ENCODE measurements at regions not wholly inside any gene's neighbourhood (a gene's known extent, or its start where the extent isn't known, plus 50 kb on each side); places are given as distances from the start of the nearest gene placed in this dataset.
"Not testable (repeated sequence)": the region's sequence is repeated elsewhere in the genome, so short reads cannot be mapped to it uniquely, and the experiment has no call there.

- no peak for DNase-seq
Observed at GRCh38 chr4:138485498-138485897, 243.3 kb upstream of the SLC7A11 start.

DNA sequence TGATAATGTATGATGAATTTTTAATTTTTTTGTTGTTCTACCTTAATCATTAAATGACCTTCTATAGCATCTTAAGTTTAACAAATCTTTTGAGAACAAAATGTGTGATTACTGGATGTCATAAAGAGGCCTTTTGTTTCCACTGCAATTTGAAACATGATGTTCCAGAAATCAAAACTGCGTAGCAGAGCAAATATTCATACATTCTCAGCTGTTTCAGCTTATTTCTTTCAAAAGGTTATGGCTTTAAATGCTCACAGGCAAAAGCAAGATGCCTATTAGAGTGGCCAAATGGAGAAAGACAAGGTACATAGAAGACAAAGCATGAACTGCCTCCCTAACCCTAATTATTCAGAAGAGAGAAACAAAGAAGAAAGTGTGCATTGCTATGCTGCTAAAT is 233.0 kb upstream of the SLC7A11 start:
- no peak for DNase-seq

GRCh38 chr4:138473339-138473738 is 231.2 kb upstream of the SLC7A11 start:
- DNase-seq = no peak

DNA sequence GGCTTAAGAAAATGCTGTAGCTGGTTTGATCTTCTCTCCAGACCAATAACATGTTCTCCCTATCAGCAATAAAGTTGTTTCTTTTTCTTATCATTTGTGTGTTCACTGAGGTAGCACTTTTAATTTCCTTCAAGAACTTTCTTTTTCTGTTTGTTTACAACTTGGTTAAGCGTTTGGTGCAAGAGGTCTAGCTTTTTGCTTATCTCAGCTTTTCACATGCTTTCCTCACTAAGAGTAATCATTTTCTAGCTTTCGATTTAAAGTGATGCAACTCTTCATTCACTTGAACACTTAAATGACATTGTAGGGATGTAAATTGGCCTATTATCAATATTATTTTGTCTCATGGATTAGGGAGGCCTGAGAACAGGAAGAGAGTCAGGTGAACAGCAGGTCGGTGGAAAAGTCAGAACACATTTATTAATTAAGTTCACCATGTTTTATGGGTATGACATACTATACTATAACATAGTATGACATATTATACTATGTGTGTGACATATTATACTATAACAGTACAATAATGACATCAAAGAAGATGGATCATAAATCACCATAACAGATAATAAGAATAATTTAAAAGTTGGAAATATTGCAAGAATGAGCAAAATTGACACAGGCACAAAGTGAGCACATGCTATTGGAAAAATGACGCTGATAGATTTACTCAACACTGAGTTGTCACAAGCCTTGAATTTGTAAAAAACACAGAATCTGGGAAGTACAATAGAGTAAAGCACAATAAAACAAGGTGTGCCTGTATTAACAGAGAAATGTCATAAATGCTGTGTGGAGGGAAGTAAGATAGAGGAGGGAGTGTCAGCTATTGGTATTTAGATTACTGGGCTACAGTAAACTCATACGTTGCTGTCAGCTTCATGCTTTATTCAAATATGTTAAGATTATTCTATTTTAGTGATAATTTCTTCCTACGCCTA is 218.6 kb upstream of the SLC7A11 start:
- DNase-seq = no peak

- no peak for DNase-seq
Observed at GRCh38 chr4:138458751-138459150, 216.6 kb upstream of the SLC7A11 start.

GRCh38 chr4:138456349-138456748 is 214.2 kb upstream of the SLC7A11 start:
- not testable (repeated sequence) for DNase-seq

GRCh38 chr4:138455097-138455496 is 212.9 kb upstream of the SLC7A11 start:
- DNase-seq = no peak

DNA sequence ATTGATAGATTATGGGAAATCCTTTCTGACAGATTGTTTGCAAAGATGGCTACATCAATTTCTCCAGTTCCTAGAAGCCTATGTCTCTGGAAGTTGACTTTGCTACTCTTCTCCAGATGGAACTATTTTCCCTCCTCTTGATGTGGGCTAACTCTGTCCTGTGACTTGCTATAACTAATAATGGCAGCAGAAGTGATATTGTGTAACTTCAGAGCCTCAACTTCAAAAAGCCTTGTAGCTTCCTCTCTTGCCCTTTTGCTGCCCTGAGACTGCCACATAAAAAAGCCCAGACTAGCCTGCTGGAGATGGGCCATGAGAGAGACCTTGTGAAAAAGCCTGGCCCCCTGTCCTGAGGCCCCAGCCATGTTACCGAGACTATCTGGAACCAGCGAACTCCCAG is 210.7 kb upstream of the SLC7A11 start:
- DNase-seq = no peak

DNA sequence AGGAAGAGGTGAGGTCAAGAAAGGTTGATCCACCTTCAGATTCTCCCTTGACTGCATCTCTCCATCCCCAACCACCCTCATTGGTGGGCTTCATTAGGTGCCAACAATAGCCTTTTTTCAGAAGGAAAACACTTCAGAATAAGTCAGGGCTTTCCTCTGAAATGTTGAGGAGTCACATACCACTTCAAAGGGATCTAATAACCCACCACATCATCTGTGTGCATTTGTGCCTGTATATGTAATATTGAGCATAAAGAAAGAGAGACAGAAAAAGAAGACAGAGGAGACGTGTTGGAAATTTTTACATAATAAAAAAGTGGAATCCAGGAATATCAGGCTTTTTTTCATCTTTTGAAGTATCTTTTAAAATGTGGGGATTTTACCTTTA is 209.1 kb upstream of the SLC7A11 start:
- DNase-seq = no peak

GRCh38 chr4:138450546-138451275 is 208.6 kb upstream of the SLC7A11 start:
- no peak for DNase-seq

- no peak for DNase-seq
Observed at GRCh38 chr4:138449938-138450337, 207.8 kb upstream of the SLC7A11 start.

DNA sequence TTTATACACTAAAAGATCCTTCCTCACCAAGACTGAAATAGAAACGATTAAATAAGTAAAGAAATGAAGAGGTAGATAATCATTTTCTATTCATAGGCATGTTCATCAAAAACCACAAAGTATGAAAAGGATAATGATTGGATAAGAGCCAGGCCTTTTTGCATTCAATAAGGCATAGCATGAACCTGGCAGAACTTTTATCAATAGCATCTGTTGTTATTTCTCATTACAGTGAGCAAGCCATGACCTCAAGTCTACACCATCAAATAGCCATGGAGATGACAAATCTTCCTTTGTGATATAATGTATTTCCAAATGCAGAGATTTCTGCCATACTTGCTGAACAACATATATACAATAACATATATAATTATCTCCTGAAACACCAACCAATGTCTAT is 206.0 kb upstream of the SLC7A11 start:
- no peak for DNase-seq

- no peak for DNase-seq
Observed at GRCh38 chr4:138446456-138446855, 204.3 kb upstream of the SLC7A11 start.

- DNase-seq = no peak
Observed at GRCh38 chr4:138445098-138445497, 202.9 kb upstream of the SLC7A11 start.

DNA sequence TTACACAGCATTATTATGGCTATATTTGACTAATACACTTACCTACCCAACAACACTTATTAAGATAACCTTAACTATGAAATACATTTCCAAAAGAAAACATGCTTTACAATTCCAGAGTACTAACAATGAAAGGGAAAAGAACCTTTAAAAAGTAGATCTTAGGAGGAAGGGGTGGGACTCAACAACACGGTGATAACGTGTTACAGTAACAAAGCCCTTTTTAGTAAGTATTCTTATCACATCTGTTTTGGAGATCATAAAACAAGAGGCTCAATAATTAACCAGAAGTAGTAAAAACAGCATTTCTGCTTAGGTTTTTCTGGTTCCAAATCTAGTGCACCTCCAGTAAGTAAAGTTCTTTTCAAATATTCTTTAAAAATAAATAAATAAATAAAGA is 202.1 kb upstream of the SLC7A11 start:
- DNase-seq = no peak

DNA sequence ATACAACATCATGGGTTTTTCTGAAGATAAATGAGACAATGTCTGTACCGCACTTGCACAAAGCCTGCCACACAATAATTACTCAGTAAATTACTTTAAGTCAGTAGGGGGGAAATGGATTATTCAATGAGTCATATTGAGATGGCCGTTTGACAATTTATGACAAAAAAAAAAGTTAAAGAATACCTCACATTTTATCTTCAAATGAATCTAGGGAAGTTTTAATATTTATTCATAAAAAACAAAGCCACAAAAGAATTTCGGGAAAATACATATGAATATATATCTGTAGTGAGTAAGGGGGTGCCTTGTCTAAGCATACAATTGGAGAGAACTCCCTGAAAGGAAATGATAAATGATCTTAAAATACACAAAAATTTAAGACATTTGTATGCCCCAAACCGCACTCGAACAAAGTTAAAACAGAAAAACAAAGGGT is 197.0 kb upstream of the SLC7A11 start:
- no peak for DNase-seq

GRCh38 chr4:138438608-138439007 is 196.5 kb upstream of the SLC7A11 start:
- no peak for DNase-seq

DNA sequence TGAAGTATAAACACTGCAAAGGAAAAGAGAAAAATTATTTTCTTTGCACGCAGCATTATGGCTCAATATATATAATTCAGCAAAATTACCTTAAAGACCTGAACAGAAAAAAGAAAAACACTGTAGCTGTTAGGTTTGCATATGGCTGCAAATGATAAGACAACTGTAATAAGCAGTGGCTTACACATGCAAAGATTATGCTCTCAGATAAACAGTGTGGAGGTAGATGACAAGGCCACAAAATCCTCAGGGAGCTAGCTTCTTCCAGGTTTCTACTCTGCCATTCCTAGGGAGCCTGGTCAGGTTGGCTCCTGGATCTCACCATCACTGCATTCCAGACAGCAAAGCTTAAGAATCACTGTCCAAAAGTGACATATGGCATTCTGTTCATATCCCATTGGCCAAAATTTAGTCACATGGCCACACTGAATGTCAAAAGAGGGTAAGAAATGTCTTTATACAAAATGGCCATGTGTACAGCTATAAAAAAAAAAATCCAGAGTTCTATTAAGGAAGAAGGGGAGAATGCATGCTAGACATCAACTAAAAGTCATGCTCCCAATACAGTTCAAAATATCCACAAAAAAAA is 195.2 kb upstream of the SLC7A11 start:
- no peak for DNase-seq

DNA sequence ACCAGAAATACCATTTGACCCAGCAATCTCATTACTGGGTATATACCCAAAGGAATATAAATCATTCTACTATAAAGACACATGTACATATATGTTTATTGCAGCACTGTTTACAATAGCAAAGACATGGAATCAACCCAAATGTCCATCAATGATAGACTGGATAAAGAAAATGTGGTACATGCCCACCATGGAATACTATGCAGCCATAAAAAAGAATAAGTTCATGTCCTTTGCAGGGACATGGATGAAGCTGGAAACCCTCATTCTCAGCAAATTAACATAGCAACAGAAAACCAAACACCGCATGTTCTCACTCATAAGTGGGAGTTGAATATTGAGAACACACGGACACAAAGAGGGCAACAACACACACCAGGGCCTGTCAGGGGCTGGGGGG is 193.6 kb upstream of the SLC7A11 start:
- DNase-seq = not testable (repeated sequence)

GRCh38 chr4:138435046-138435445 is 192.9 kb upstream of the SLC7A11 start:
- not testable (repeated sequence) for DNase-seq

DNA sequence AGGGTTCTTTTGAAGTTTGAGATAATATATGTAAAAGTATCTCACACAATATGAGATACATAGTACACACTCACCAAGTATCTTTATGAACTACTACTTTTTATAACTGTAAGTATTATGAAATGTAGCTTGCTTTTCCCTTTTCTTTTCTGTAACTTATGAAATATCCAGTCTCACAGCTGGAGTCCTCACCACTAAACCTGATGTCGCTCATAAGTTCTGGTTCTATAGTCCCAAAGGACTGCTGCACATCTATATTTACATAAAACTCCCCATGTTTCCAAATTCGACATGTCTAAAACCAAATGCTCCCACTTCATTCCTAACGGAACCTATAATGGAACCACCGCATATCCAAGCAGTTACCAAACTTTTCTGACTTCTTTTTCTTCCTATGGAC is 186.5 kb upstream of the SLC7A11 start:
- DNase-seq = no peak

DNA sequence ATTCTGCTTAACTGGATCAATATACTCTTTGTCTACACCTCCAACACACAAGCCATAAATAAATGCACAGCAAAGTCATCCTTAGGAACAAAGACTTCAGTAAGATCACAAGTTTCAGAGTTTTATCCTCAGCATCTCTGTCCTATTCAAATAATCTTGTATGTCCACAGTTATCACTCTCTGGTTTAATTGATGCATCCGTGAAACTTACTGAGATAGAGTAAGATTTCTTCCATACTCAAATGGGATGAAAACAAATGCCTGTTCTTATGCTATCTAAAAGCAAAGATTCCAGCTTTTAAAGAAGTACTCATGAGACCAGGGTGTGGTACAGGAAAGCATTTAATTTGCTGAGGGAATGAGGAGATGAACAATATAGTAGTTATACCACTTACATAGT is 184.6 kb upstream of the SLC7A11 start:
- DNase-seq = no peak

DNA sequence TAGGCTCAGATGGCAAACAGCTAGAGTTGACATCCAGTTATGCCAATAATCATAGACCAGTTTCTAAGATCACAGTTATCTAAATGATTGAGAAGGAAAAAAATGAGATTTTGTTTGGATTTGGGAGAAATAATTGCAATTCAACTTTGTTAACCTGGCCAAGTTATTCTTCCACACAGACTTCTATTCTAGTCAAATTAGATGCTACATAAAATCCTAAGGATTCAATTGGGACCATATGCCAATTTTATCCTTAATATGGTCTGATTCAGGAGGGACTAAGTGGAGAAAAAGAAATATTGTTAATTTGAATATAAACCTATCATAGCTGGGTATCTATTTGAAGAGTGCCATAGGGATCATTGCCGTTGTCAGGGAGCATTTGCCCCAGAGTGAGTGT is 178.3 kb upstream of the SLC7A11 start:
- DNase-seq = no peak

- no peak for DNase-seq
Observed at GRCh38 chr4:138414202-138414601, 172.1 kb upstream of the SLC7A11 start.
